Chondrocyte (in vitro differentiated cells): ENCODE measurements at regions not wholly inside any gene's neighbourhood (a gene's known extent, or its start where the extent isn't known, plus 50 kb on each side); places are given as distances from the start of the nearest gene placed in this dataset.

Experiments
- DNase-seq: peaks from one replicate; pipeline ENCODE4 v3.0.0; 2021; ENCODE audit warnings: mixed read lengths, low spot score
- H3K27ac Mint-ChIP-seq: one replicate; pipeline ENCODE4 v1.8.0; 2021; ENCODE audit warnings: mild to moderate bottlenecking, moderate library complexity, mixed read lengths; ENCODE audit not compliant: unreplicated experiment
- H3K27me3 Mint-ChIP-seq: 2 replicates; pipeline ENCODE4 v1.8.0; 2021; ENCODE audit warnings: low read depth, mixed read lengths
- H3K36me3 Mint-ChIP-seq: 2 replicates; pipeline ENCODE4 v1.8.0; 2021; ENCODE audit warnings: low read depth, mixed read lengths
- H3K4me1 Mint-ChIP-seq: 2 replicates; pipeline ENCODE4 v1.8.0; 2021; ENCODE audit warnings: low read depth, mild to moderate bottlenecking, mixed read lengths
- H3K4me3 Mint-ChIP-seq: one replicate; pipeline ENCODE4 v1.8.0; 2021; ENCODE audit warnings: mild to moderate bottlenecking, moderate library complexity, mixed read lengths; ENCODE audit not compliant: unreplicated experiment
- H3K9me3 Mint-ChIP-seq: 2 replicates; pipeline ENCODE4 v1.8.0; 2021; ENCODE audit warnings: low read depth, mixed read lengths
- TF ChIP-seq, protein P1 (sequence below): fragments of 200-600 bp; sonication (generic); IDR thresholded peaks from 2 replicates; pipeline ENCODE4 v1.5.0; 2021; ENCODE audit warnings: antibody characterized with exemption, mild to moderate bottlenecking, moderate library complexity

DNA sequence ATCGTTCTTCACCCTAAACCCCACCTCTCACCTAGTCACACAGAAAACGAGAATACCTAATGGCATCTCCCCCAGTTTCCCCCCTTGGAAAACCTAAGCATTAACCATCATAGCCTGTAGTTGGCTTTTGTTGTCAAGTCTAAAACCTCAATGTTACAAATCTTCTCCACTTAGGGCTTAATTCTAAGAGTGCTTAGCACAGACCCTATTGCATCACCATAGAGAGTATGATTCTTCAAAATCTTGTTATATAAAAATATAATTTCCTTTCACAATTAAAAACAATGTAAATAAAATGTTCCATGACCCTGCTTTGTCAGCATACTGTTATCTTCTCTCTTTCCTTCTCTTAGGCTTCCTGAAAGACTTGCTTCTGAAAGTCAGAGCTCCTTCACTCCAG is 263.2 kb upstream of the RGS18 start:
- H3K27ac Mint-ChIP-seq: no peak overlapping the region

DNA sequence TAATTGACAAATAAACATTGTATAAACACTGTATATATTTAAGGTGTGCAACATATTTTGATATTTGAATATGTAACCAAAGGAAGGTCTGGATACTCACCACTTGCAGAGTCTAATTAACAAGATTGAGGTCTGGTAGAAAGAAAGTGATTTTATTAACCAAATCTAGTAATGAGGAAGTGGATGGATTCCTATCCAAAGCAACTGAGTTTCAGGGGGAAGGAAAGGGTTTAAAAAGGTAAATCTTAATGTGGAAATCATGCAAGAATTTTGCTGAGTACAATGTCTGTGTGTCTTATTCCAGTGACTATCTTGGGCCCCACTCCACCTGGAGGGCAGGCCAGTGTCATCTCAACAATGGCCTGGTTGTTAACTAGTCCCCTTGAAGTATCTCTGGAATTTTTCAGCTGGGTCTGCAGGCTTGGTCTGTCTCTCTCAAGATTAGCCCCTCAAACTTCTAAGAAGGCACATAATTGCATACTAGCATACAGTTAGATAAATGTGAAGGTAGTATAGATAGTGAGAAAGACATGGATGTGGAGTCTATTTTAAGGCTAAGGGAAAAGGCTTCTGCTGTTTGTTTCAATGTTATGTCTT is 262.7 kb upstream of the RGS18 start:
- TF ChIP-seq, protein P1, sequence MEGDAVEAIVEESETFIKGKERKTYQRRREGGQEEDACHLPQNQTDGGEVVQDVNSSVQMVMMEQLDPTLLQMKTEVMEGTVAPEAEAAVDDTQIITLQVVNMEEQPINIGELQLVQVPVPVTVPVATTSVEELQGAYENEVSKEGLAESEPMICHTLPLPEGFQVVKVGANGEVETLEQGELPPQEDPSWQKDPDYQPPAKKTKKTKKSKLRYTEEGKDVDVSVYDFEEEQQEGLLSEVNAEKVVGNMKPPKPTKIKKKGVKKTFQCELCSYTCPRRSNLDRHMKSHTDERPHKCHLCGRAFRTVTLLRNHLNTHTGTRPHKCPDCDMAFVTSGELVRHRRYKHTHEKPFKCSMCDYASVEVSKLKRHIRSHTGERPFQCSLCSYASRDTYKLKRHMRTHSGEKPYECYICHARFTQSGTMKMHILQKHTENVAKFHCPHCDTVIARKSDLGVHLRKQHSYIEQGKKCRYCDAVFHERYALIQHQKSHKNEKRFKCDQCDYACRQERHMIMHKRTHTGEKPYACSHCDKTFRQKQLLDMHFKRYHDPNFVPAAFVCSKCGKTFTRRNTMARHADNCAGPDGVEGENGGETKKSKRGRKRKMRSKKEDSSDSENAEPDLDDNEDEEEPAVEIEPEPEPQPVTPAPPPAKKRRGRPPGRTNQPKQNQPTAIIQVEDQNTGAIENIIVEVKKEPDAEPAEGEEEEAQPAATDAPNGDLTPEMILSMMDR: no peak
- H3K27ac Mint-ChIP-seq: no peak overlapping the region
- DNase-seq: no peak

More for the DNA sequence above, 263.2 kb upstream of the RGS18 start:
- H3K4me1 Mint-ChIP-seq: no peaks in the 10 kb centered on the region
- H3K36me3 Mint-ChIP-seq: no peaks in the 10 kb centered on the region
- peaks cover 9% of the 10 kb centered on the region for H3K9me3 Mint-ChIP-seq
- H3K27me3 Mint-ChIP-seq: no peaks in the 10 kb centered on the region
- H3K4me3 Mint-ChIP-seq: no peak overlapping the region
- DNase-seq: no peak
- TF ChIP-seq, protein P1: no peak

DNA sequence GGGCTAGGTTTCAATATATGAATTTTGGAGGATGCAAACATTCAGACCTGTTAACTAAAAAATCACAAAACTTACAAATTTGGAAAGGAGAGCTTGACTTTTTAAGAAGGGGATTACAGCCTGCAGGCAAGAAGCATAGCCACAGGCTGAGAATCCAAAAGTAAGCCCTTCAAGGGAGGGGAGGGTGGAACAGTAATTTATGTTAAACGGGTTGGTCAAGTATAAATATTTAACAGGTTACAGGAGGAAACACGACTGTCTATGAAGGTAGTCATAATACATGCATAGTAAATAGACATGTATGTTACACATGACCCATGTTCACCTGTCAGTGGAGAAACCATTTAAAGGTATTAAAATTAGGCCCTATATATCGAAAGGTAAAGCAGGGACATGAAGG is 261.1 kb upstream of the RGS18 start:
- H3K9me3 Mint-ChIP-seq: peaks cover 9% of the 10 kb centered on the region
- no peaks in the 10 kb centered on the region for H3K27me3 Mint-ChIP-seq
- TF ChIP-seq, protein P1: no peak
- no peak overlapping the region for H3K4me3 Mint-ChIP-seq
- no peak for DNase-seq
- no peaks in the 10 kb centered on the region for H3K4me1 Mint-ChIP-seq
- H3K27ac Mint-ChIP-seq: no peak overlapping the region
- H3K36me3 Mint-ChIP-seq: no peaks in the 10 kb centered on the region

More for the DNA sequence above, 262.7 kb upstream of the RGS18 start:
- Mint-ChIP-seq H3K36me3 (no peaks in the 10 kb centered on the region), H3K27me3 (no peaks in the 10 kb centered on the region), H3K4me3 (no peak overlapping the region), H3K4me1 (no peaks in the 10 kb centered on the region), H3K9me3 (peaks cover 9% of the 10 kb centered on the region)

DNA sequence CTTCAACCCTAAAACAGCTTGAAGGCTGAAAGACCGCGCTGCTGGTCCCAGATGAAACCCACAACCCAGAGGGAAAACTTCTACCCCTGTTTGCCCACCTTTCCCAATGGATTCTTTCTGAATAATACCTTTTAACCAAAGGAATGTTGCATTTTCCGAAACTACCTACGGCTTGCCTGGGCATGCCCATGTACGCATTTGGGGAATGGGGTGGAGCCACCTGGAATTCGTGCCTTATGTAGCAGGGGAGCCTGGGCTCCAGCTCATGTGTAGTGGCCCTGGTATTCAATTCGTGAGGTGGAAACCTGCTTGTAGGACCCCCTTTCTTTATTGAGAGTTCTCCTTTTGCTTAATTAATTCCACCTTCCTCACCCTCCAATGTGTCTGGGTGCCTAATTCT is 256.6 kb upstream of the RGS18 start:
- H3K4me1 Mint-ChIP-seq: no peaks in the 10 kb centered on the region
- TF ChIP-seq, protein P1: no peak
- H3K27me3 Mint-ChIP-seq: no peaks in the 10 kb centered on the region
- DNase-seq: no peak
- H3K9me3 Mint-ChIP-seq: no peaks in the 10 kb centered on the region
- no peaks in the 10 kb centered on the region for H3K36me3 Mint-ChIP-seq
- H3K4me3 Mint-ChIP-seq: no peak overlapping the region
- H3K27ac Mint-ChIP-seq: no peak overlapping the region

DNA sequence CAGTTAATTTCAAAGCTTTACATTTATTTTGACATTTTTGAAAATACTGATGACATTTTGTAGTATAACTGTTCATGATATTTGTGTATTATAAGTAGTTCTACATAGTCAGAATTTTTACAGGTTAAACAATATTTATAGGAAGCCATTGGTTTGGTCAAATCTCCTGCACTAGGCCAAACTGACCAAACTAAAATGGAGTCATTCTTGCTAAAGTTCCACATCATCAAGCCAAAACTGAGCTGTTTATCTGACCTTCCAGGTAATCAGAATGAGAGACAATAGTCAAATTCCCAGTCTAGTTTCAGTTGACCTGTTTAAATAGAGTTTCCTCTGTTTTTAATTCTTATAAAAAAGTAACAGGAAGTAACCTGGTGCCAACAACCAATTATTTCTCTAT is 253.3 kb upstream of the RGS18 start:
- Mint-ChIP-seq H3K4me1 (no peaks in the 10 kb centered on the region), H3K36me3 (peaks cover 2% of the 10 kb centered on the region), H3K27ac (no peak overlapping the region), H3K9me3 (no peaks in the 10 kb centered on the region), H3K4me3 (no peak overlapping the region), H3K27me3 (peaks cover 3% of the 10 kb centered on the region)
- TF ChIP-seq, protein P1: no peak
- DNase-seq: no peak
